GM21360 (cell line): ENCODE measurements at regions not wholly inside any gene's neighbourhood (a gene's known extent, or its start where the extent isn't known, plus 50 kb on each side); places are given as distances from the start of the nearest gene placed in this dataset.
"Not testable (repeated sequence)": the region's sequence is repeated elsewhere in the genome, so short reads cannot be mapped to it uniquely, and the experiment has no call there.

ENCODE experiments used
- ATAC-seq: cut with Tn5 transposase; IDR thresholded peaks from one replicate; pipeline ENCODE4 v1.9.1; 2021; ENCODE audit warnings: mild to moderate bottlenecking, moderate library complexity; ENCODE audit not compliant: unreplicated experiment

DNA sequence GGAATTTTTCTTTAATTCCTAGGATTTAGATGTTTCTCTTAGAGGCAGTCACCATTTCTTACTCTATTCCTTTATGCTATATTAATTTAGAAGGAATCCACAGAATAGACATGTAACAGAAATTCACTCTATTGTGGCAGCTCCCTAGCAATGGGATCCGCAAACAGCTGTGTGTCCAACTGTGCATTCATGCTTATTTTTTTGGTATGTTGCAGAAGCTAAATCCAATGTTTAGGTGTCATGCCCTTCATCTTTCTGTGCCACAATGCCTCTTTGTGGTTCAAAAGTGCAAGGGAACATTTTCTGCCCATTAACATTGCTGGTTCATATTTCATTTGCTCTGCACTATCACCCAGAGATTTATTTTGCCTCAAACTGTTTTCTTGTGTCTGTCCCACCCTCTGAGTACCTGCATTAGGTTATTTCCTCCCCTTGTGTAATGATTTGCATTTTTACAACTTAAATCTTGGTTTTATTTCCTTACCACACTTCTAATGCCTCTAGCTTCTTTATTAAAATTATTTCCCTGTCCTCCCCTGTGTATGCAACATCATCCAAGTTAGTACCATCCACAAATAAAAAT, 816.5 kb downstream of the EFNA5 start:
- ATAC-seq: no peak

DNA sequence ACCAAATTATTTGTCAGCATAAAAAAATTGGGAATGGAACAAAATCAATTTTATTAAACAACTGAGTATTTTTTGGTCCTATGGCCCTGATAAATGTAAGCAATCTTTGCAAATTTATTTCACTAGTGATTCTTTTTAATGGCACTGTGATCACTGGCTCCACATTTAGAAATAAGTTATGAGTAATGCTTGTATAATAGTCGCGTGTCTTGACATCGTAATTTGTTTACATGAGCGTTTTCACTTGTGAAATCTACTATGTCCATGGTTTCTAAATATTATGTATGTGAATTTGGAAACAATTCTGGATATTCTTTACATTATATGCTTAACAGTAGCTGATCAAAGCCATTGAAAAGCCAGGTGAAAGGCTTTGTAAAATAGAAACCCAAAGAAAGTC, 817.5 kb downstream of the EFNA5 start:
- ATAC-seq: no peak

DNA sequence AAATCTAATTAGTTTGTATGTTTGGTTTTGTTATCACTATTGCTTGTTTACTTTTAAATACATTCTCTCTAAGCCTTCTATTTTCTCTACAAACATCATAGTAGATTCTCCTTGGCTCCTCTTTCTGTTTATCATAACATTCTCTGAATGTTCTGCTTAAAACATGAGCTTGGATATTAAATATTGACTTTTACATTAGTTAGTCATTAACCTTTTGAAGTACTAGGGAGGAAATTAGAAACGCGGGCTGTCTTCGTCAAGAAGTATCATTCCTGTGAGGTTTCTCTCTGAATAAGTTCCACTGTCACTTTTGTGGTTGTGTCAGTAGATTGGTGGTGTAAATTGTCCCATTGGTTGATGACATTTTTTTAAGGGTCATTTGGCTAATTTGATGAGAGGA, 821.5 kb downstream of the EFNA5 start:
- ATAC-seq: no peak

DNA sequence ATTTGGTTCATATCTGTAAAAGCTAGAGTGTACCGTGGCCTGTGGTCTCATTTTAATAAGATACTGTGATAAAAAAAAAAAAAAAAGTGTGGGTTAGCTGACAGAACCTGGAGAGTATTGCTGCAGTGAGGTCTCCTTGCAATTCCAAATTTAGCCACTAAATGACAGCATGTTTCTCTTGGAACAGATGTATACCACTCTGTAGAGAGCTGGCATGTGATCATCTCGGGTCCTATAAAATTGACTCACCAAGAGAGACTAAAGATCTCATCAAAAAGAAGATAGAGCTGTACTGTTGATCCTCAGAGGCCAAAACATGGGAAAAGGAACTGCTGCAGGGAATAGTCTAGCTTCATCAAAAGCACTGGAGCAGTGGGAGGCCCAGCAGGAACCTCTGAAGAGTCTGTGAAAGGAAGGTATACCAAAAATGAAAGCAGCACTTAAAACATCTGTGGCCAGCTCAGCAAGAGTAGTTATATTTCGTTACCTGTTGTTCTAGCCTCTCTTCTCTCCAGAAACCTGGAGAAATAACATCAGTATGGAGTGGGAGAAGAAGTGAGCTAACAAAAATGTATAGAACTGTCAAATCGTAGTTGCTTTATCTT, 826.8 kb downstream of the EFNA5 start:
- peak; percentile 76 for ATAC-seq

DNA sequence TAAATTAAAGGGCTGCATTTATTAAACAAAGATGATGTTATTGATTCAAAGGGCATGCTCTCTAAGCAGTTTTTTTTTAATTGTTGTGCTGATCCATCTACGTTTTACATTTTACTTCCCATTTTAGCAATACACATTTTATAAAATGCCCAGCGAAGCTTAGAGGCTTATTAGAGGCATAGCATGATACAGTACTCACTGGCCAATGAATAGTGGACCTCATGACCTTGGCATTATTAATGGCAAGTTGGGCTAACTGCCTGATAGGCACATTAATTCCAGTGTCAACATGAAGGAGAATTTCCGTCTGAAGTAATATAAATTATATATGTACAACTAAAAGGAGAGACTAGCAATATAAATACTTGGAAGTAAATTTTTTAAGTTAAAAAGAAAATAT, 837.2 kb downstream of the EFNA5 start:
- no peak for ATAC-seq

DNA sequence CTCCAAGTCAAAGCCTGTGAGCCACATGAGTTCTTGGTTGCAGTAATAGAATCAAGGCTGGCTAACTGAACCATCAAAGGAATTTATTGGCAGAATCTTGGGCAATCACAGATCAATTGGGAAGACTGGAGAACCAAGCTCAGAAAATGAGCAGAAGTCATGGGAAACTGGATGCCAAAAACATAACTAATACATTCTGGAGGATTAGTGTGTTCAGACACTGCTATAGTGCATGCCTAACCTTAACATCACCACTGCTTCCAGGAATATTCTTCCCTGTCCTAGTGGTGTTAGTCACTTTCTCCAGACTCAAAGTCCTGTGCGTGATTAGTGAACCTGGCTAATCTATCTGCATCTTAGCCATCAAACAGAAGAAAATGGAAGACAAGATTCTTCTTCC, 843.7 kb downstream of the EFNA5 start:
- no peak for ATAC-seq

DNA sequence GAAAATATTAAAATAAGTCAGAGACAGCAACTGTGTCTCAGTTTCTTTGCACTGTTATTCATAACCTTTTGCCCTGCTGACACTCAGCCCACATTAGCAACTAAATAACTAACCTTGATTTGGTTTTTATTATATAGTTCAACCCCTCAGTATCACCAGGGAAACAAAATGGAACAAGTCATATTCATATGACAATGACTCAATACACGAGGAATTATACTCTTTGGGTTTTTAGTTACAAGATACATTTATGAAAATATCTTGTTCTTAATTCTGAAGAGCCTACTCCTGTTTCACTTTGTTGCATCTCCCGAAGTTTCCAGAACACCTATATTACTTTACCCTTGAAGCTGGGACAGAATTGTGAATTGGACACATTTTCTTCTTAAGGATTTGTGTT, 845.4 kb downstream of the EFNA5 start:
- ATAC-seq: no peak

DNA sequence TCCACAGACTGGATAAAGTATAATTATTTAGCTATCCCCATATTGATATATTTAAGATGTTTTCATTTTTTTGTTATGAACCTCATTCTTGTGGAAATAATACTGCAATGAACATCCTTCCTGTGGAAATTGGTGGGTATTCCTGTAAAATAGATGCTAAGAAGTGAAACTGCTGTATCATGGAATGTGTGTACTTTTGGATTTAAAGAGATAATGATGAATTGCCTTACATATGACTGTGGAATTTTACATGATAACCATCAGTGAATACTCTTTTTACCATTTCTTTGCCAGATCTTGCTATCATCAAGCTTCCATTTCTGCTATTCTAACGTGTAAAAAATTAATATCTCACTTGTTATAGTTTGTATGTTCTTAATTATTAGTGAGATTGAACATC, 847.9 kb downstream of the EFNA5 start:
- no peak for ATAC-seq

DNA sequence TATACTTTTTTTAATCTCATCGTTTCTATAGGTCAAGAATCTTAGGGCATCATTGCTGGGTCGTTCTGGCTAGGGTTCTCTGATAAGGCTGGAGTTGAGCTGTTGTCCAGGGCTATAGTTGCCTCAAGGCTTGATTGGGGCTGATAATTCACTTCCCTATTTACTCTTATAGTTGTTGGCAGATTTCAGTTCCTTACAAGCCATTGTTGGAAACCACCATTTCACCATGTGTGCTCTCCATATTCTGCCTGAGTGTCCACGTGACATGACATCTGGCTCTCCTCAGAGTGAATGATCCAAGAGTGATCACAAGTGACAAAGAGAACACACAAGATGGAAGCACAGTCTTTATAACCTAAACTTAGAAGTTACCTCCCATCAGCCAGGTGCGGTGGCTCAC, 852.2 kb downstream of the EFNA5 start:
- no peak for ATAC-seq

DNA sequence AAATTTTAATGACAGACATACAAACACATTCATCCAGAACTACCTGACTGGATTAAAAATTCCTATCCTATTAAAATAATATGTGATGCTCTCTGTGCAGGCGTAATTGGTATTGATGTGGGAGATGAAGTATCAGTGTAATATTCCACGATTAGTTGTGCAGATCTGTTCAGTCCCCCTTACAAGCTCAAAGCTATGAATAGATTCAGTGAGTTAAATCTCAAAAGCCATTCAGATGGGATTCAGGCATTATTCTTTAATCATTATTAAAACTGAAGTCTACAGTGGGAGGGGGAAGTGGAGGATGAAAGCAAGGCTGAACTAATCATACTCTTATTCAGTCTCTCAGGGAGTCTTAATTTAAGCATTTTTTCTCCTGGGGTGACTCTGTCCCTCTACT, 855.8 kb downstream of the EFNA5 start:
- ATAC-seq: no peak

DNA sequence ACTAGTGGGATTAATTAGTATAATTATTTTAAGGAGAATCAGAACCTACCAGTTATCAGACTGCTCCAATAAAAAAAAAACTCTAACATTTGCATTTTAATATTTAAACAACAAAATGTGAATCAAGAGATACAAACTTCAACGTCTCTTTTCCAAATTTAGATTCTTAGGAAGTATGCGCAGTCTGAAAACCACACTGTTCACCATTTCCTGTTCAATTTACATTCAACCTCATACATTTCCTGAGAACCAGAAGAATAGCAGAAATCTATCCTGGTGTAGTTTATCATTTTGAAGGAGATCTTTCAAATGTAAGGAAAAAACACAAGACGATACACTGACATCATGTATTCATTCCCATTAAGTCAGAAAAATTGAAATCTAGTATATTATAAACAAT, 869.2 kb downstream of the EFNA5 start:
- no peak for ATAC-seq

DNA sequence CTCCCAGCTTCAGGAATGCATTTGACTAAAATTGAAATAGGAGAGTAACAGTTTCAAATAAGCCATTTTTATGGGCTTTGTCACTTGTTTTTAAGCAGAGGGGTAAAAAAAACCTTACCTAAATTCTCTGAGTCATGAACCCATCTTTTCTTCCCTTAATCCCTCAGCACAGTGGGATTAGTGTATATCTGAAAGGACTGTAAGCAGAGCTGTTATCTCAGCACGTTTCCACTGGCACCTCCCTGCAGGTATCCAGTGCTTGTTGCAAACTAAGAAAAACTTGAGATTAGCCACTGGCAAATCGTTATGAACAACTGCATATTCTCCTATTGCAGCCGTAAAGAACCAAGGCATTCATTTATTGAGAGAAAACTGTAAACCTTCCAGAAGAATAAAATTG, 872.7 kb downstream of the EFNA5 start:
- no peak for ATAC-seq

DNA sequence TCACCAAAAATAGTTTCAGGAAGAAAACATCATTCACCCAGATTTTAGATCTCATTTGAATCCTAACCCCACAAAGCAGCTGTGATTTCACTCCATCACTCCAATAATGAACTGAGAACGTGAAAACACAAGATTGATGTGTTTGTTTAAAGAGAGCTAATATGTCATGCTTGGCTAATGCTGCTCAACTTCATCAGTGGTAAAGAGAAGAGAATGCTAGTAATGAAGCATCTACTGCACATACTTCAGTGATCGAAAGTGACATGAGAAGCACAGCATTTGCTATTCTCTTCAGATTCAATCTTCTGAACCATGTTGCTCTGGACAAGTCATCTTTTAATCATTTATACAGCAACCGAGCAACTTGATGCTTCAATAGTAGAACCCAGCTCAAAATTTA, 874.7 kb downstream of the EFNA5 start:
- ATAC-seq: no peak

DNA sequence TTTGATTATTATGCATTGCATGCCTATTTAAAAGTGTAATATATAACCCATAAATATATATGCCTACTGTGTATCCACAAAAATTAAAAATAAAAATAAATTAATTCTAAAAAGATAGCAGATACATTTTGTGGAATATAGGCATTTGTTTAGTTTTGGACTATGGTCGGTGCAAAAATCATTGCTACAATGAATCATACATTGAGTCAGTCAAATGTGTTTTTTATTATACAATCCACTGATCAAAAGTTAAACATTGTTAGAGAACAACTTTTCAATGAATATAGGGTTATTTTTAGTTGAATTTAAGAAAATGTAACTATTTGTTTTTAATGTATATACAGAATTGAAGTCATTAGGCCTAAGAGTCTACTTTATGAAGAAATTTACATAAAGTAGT, 885.9 kb downstream of the EFNA5 start:
- ATAC-seq: no peak

DNA sequence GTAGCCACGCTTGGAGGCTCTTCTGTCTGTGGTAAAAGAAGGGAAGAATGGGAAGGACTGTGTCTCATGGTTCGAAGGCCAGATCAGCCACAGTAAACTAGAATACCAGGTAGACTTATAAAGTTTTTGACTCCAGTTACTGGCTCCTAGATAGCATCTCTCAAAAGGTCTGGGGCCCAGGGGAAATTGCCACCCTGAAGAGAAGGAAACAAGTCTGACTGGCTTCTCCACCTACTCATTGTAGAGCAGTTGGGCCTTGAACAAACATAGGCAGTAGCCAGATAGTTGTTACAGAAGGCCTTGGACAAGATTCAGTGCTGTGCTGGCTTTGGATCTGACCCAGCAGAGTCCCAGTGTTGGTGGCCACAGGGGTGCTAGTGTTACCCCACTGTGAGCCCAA, 890.4 kb downstream of the EFNA5 start:
- ATAC-seq: no peak

DNA sequence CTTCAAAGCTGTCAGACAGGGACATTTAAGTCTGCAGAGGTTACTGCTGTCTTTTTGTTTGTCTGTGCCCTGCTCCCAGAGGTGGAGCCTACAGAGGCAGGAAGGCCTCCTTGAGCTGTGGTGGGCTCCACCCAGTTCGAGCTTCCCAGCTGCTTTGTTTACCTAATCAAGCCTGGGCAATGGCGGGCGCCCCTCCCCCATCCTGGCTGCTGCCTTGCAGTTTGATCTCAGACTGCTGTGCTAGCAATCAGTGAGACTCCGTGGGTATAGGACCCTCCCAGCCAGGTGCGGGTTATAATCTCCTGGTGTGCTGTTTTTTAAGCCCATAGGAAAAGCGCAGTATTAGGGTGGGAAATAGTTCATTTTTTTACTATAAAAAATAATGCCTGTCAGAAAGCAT, 894.2 kb downstream of the EFNA5 start:
- not testable (repeated sequence) for ATAC-seq

DNA sequence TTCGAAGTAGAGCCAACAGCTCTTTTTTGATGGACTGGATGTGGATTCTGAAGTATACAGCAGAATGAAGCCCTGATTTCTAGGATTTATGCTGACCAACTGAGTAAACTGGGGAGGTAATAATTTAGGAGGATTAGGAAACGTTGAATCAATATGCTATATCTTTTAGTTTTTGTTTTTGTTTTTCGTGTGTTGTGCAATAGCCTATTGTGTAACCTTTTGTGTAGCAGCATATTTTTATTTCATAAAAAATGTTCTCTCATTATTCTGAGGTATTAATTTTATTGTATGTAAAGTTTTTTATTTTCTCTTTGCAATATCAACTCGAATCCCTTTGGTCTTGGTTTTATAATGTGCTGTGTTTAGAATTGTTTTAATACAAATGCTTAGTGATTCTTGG, 902.3 kb downstream of the EFNA5 start:
- ATAC-seq: no peak

DNA sequence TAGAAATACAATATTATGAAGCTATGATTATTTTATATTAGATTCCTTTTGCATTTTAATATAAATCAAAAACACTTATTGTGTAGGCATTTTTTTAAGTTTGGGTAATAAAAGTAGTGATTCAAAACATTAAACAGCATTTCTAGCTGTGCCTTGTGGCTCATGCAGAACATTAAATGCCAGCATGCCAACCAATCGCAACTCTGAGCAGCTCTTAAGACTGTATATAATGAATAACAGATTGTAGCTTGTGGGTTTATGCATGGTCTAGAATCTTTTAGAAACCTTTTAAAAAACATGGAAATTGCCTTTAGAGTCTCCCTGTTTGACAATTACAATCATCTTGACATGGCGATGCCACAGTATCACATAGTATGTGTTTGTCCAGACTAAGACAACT, 903.8 kb downstream of the EFNA5 start:
- no peak for ATAC-seq

DNA sequence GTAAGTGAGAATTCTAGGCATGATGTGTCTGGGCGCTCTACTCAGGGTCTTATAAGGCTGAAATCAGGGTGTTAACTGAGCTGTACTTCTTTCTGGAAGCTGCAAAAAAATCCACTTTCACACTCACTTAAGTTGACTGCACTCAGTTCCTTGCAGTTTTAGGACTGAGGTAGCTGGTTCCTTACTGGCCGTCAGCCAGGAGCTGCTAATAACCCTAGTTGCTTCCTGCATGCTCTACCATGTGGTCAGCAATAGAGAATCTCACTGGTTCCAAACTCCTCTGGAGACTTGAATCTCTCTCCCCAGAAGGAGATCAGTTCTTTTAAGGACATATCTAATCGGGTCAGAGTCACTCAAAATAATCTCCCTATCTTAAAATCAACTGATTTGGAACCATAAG, 911.2 kb downstream of the EFNA5 start:
- no peak for ATAC-seq

DNA sequence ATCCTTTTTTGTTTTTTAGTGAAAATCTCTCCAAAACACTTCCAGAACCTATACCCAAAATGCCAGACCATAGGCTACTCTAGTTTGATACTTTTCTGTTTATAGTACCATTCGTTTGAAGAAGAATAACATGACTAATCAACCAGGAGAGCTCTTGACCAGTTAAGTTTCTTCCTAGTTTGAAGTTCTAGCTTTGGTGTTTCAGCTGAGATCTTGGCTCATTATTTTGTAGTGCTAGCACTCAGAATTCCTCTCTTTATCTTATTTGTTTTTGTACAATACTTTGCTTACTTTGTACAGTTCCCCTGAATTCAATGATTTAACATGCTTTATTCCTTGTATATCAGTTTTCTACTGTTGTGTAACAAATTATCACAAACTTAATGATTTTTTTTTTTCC, 911.6 kb downstream of the EFNA5 start:
- no peak for ATAC-seq

DNA sequence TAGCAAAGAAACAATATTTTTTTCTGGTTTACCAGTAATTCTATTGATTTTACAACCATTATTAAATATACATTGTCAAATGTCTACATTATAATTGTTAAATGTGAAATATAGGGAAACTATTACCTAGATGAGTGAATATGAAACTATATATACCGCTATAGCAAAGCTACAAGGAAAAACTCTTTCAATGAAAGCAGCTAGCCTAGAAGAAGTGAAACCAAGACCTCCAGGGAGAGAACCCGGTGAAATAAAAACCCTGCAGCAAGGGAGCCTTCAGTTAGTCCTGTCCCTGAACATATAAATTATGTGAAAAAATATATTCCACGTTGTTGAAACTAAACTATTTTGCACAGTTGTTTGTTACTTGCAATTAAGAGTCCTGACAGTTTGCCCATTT, 913.1 kb downstream of the EFNA5 start:
- ATAC-seq: no peak

DNA sequence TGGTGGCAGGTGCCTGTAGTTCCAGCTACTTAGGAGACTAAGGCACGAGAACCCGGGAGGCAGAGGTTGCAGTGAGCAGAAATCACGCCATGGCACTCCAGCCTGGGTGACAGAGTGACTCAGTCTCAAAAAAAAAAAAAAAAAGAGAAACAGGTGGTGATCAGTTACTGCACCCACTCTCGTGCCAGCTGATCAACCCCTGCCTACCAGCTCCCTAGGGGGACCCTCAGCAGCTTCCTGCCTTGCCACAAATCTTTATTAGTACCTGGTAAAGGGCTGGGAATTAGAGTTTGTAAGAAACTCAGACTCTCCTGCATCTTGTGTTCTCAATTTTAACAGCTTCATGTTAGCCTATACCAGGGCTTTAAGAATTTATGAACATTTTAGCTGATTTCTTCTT, 914.9 kb downstream of the EFNA5 start:
- ATAC-seq: no peak

DNA sequence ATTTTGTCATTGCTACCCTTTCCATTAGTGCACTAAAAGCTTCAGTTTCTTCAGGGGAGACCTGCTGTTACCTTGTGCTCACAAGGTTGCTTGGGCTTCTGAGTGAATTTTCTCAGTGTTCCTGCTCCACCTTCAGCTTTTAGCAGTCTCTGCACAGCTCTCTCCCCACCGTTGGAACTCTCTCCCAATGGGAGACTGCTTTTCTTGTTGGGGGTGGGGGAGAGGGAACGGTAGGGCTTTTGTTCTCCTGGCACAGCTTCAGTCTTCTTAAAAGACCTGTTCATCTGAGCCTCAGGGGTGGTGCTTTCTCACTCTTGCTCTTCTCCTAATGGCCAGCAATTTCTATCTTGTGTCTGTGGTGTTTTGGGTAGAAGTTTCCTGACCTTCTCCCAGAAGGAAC, 915.7 kb downstream of the EFNA5 start:
- no peak for ATAC-seq
